Epithelial cell of proximal tubule (primary cell): ENCODE measurements at regions not wholly inside any gene's neighbourhood (a gene's known extent, or its start where the extent isn't known, plus 50 kb on each side); places are given as distances from the start of the nearest gene placed in this dataset.

Experiments used
- DNase-seq: peaks from one replicate; pipeline ENCODE4 v3.0.0-alpha.2; 2011; ENCODE audit warnings: low read depth
- H3K4me3 ChIP-seq: 2 replicates; pipeline ENCODE4 v1.5.1; 2011; ENCODE audit warnings: low read depth, mild to moderate bottlenecking, low read length
- TF ChIP-seq, protein P1 (sequence below): conservative IDR thresholded peaks from 2 replicates; pipeline ENCODE4 v1.5.1; 2012; ENCODE audit warnings: low read depth, mild to moderate bottlenecking, low read length

GRCh38 chr6:78192057-78192456, 539.2 kb downstream of the MEI4 start:
- TF ChIP-seq, protein P1, sequence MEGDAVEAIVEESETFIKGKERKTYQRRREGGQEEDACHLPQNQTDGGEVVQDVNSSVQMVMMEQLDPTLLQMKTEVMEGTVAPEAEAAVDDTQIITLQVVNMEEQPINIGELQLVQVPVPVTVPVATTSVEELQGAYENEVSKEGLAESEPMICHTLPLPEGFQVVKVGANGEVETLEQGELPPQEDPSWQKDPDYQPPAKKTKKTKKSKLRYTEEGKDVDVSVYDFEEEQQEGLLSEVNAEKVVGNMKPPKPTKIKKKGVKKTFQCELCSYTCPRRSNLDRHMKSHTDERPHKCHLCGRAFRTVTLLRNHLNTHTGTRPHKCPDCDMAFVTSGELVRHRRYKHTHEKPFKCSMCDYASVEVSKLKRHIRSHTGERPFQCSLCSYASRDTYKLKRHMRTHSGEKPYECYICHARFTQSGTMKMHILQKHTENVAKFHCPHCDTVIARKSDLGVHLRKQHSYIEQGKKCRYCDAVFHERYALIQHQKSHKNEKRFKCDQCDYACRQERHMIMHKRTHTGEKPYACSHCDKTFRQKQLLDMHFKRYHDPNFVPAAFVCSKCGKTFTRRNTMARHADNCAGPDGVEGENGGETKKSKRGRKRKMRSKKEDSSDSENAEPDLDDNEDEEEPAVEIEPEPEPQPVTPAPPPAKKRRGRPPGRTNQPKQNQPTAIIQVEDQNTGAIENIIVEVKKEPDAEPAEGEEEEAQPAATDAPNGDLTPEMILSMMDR: no peak
- H3K4me3 ChIP-seq: no peak overlapping the region
- no peak for DNase-seq

DNA sequence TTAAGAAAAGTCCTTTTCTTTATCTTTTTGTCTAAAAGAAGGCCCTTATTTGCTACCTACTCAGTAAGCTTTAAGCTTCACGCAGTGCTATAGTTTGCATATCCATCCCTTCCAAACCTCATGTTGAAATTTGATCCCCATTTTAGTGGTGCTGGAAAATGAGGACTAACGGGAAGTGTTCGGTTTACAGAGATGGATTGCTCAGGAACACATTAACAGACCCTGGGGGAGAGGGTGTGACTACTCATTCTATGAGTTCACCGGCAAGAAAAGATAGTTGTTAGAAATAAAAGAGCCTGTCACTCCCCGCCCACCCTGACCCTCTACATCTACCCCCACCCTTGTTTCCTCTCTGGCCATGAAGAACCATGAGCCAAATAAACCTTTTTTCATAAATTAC, 546.2 kb downstream of the MEI4 start:
- H3K4me3 ChIP-seq: no peak overlapping the region
- TF ChIP-seq, protein P1: no peak
- no peak for DNase-seq

GRCh38 chr6:78222226-78222625, 569.4 kb downstream of the MEI4 start:
- TF ChIP-seq, protein P1: no peak
- no peak overlapping the region for H3K4me3 ChIP-seq
- DNase-seq: no peak

DNA sequence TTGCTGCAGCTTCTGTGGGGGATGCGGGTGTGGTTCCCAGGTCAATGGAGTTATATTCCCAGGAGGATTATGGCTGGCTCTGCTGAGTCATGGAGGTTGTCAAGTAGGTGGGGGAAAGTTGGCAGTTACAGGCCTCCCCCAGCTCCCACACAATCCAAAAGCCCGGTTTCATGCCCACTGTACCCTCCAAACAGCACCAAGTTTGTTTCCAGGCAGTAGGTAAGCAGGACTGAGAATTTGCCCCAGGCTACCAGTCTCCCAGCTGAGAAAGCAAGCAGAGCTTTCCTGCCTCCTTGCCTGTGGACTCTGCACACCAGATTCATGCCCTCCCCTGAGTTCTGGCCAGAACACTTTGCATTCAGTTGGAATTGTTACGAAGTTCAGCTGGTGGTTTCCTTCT, 578.2 kb downstream of the MEI4 start:
- H3K4me3 ChIP-seq: no peak overlapping the region
- TF ChIP-seq, protein P1: no peak
- DNase-seq: no peak

GRCh38 chr6:78243519-78243918, 590.7 kb downstream of the MEI4 start:
- no peak overlapping the region for H3K4me3 ChIP-seq
- DNase-seq: peak; percentile 1
- TF ChIP-seq, protein P1: no peak

GRCh38 chr6:78251931-78252330, 599.1 kb downstream of the MEI4 start:
- H3K4me3 ChIP-seq: no peak overlapping the region
- TF ChIP-seq, protein P1: no peak
- no peak for DNase-seq

DNA sequence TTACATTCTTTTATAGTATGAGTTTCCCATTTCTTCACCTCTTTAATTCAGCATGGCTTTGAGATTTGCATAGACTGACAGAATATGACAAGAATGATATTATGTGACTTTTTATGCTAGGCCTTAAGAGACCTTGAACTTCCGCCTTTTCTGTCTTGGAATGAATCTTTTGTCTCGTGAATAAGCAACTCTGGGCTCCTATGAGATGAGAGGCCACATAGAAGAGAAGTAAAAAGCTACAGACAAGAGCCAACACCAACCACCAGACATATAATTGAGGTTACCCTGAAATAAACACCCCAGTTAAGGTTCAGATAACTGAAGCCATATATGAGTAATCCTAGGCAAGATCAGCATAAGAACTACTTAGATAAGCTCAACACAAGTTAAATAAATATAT, 600.8 kb downstream of the MEI4 start:
- DNase-seq: no peak
- TF ChIP-seq, protein P1: no peak
- no peak overlapping the region for H3K4me3 ChIP-seq
